Fibroblast of mammary gland (primary cell): ENCODE measurements at regions not wholly inside any gene's neighbourhood (a gene's known extent, or its start where the extent isn't known, plus 50 kb on each side); places are given as distances from the start of the nearest gene placed in this dataset.

Source experiments
- DNase-seq: peaks from one replicate; pipeline ENCODE4 v3.0.0-alpha.2; 2010; ENCODE audit warnings: low read depth
- H3K4me3 ChIP-seq: 2 replicates; pipeline ENCODE4 v1.5.1; 2011; ENCODE audit warnings: low read depth, mild to moderate bottlenecking, low read length, moderate library complexity; ENCODE audit not compliant: control insufficient read depth
- TF ChIP-seq, protein P1 (sequence below): conservative IDR thresholded peaks from 2 replicates; pipeline ENCODE4 v1.5.1; 2011; ENCODE audit warnings: low read depth, low read length, inconsistent platforms; ENCODE audit not compliant: control insufficient read depth, insufficient read depth

DNA sequence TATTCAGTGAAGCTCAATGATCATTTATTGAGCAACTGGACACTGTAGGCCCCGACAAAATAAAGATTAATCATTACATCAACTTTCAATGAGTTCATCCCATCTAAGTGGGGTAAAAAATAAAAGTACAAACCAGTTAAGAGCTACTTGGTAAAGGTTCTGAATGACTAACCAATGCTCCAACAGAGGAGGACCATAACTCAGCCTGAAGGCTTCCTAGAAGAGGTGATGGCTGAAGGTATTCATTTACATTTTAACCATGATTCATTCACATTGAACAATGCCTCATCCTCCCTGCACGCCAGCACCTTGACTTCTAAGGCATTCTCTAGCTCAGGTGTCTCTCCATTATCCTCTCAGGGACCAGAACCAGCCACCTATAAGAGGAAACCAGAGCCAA, 201.4 kb downstream of the ZNF462 start:
- H3K4me3 ChIP-seq = no peak overlapping the region
- TF ChIP-seq, protein P1, sequence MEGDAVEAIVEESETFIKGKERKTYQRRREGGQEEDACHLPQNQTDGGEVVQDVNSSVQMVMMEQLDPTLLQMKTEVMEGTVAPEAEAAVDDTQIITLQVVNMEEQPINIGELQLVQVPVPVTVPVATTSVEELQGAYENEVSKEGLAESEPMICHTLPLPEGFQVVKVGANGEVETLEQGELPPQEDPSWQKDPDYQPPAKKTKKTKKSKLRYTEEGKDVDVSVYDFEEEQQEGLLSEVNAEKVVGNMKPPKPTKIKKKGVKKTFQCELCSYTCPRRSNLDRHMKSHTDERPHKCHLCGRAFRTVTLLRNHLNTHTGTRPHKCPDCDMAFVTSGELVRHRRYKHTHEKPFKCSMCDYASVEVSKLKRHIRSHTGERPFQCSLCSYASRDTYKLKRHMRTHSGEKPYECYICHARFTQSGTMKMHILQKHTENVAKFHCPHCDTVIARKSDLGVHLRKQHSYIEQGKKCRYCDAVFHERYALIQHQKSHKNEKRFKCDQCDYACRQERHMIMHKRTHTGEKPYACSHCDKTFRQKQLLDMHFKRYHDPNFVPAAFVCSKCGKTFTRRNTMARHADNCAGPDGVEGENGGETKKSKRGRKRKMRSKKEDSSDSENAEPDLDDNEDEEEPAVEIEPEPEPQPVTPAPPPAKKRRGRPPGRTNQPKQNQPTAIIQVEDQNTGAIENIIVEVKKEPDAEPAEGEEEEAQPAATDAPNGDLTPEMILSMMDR = no peak
- no peak for DNase-seq

DNA sequence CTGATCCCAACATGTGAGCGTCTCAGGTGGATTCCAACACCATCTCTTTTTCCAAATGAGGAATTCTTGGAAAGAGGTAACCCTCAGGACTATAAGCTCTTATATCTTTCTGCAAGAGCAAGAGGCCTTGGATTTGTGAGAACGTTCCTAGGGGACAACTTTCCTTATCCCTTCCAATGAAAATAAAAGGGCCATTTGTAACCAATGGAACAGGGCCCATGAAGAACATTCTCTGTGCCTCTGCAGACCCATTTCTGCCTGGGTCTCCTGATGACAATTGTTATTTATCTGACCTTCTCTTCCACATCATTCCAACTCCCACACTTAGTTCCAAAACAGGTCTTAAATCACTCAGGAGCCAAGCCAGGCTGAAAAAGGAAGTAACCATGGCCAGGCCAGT, 202.6 kb downstream of the ZNF462 start:
- TF ChIP-seq, protein P1 = no peak
- no peak overlapping the region for H3K4me3 ChIP-seq
- DNase-seq = no peak

DNA sequence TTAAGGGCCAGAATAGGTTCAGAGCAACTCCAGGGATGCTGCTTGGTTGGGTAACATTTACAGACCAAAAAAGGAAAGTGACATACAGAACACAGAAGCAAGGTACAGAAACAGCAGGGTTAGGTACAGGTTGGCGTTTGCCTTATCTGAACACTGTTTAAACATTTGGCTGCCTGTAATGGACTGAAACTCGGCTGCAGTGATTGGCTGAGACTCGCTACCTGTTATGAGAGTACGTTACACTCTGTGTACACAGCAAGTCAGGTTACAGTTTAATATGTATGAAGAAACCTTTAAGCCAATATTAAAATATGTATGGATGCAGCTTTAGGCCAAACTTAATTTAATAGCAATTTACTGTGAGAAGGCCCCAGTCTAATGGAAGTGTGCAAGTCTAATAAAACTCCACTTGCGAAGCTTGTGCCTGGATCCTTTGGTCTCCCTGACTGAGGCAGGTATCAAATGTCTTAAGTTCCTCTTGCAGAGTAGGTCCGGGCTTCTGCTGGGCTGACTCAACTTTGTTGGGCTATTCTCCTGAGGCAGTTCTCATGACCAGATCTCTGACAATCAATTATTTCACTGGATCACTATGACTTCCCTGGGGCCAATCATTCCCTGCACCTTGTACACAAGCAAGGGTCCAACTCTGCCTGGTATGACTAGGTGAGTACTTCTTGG, 204.9 kb downstream of the ZNF462 start:
- TF ChIP-seq, protein P1 = no peak
- H3K4me3 ChIP-seq = no peak overlapping the region
- DNase-seq = no peak

DNA sequence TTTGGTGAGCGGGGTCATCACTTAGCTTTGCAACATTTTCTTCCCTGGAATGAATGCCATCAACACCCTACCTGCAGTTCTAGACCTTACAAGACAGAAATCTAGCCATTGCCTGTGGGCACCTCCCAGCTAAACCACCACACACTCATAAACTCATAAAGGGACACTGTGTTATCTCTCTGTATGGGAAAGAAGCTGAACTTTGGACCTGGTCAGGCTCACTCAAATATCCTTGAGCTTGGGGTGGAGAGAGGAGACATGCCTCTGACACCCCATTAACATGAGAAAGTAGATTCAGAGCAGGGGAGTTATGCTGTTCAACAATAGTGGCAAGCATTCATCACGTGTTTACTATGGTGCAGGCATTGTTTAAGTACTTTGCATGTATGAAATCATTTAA, 205.6 kb downstream of the ZNF462 start:
- no peak overlapping the region for H3K4me3 ChIP-seq
- no peak for DNase-seq
- TF ChIP-seq, protein P1 = no peak

DNA sequence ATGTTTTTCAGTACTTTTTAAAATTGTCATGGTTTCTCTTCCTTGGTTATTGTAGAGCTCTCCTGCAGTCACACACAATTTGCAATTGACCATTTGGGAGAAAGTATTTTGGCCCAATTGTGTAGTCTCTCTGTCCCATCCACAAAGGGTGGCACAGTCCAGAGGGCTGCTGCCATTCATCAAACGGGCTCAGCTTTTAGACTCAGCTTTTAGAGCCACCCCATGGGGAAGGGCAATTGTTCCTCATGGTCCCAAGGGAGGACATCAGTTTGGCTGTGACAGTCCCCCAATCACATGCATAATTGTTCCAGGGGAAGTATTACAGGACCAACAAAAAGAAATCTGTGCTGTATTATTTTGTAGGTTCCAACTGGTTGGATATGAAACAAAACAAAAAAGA, 207.6 kb downstream of the ZNF462 start:
- DNase-seq = no peak
- no peak overlapping the region for H3K4me3 ChIP-seq
- TF ChIP-seq, protein P1 = no peak

DNA sequence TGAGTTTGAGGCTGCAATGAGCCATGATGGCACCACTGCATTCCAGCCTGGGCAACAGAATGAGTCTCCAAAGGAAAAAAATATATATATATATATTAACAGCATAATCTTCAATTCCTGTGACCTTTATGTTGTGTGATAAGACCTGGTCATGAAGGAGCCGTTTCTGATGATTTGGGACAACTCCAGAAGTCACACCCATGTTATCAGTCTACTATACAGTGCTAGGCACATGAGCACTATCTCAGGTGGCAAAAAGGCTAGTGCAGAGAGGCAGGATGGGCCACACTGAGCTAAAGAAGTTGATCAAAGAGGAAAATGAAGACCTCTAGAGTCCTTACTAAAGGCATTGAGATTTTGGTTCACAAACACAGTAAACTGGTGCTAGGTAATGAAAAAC, 205.0 kb upstream of the RAD23B start:
- no peak for DNase-seq
- TF ChIP-seq, protein P1 = no peak
- no peak overlapping the region for H3K4me3 ChIP-seq

DNA sequence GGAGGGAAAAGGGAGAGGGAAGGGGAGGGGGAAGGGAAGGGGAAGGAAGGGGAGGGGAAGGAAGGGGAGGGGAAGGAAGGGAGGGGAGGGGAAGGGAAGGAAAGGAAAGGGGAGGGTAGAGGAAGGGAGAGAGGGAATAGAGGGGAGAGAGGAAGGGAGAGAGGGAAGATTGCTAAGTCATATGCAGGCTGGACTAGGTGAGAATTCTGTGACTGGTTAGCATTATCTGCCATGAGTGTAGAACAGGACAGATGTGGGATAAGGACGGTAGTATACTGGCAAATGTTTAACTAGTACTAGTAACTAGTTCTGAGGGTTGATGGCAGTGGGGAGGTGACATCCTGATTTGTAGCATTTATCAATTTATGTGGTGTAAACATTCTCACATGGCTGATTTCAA, 203.5 kb upstream of the RAD23B start:
- DNase-seq = no peak
- TF ChIP-seq, protein P1 = no peak

More for the DNA sequence above, 203.5 kb upstream of the RAD23B start:
- no peak overlapping the region for H3K4me3 ChIP-seq
